ENCODE measurements at regions not wholly inside any gene's neighbourhood (a gene's known extent, or its start where the extent isn't known, plus 50 kb on each side); places are given as distances from the start of the nearest gene placed in this dataset.

- no peak for TF ChIP-seq GATA3 (IDR thresholded peaks at IDR 0.05; ENCODE audit: low read depth, low read length)
- no peak for TF ChIP-seq GATA2 (IDR thresholded peaks at IDR 0.05; ENCODE audit: low read depth, low read length)
Observed at GRCh38 chr11:10395166-10395897, 59.7 kb upstream of the AMPD3 start.

- TF ChIP-seq GATA3 (IDR thresholded peaks at IDR 0.05; ENCODE audit: low read depth, low read length) (no peak), GATA2 (IDR thresholded peaks at IDR 0.05; ENCODE audit: low read depth, low read length) (no peak)
Observed at GRCh38 chr11:10396771-10397170, 58.3 kb upstream of the AMPD3 start.

GRCh38 chr11:10397226-10397987 lies 57.7 kb upstream of the AMPD3 start:
- TF ChIP-seq GATA2 (IDR thresholded peaks at IDR 0.05; ENCODE audit: low read depth, low read length) (no peak), GATA3 (IDR thresholded peaks at IDR 0.05; ENCODE audit: low read depth, low read length) (no peak)

- TF ChIP-seq GATA2 (IDR thresholded peaks at IDR 0.05; ENCODE audit: low read depth, low read length): no peak
- no peak for TF ChIP-seq GATA3 (IDR thresholded peaks at IDR 0.05; ENCODE audit: low read depth, low read length)
Observed at GRCh38 chr11:10398525-10398924, 56.5 kb upstream of the AMPD3 start.

GRCh38 chr11:10400856-10401255 lies 54.2 kb upstream of the AMPD3 start:
- TF ChIP-seq GATA3 (IDR thresholded peaks at IDR 0.05; ENCODE audit: low read depth, low read length) (no peak), GATA2 (IDR thresholded peaks at IDR 0.05; ENCODE audit: low read depth, low read length) (no peak)

GRCh38 chr11:10401256-10401655 lies 53.8 kb upstream of the AMPD3 start:
- TF ChIP-seq GATA3 (IDR thresholded peaks at IDR 0.05; ENCODE audit: low read depth, low read length): no peak
- TF ChIP-seq GATA2 (IDR thresholded peaks at IDR 0.05; ENCODE audit: low read depth, low read length): no peak

- TF ChIP-seq GATA2 (IDR thresholded peaks at IDR 0.05; ENCODE audit: low read depth, low read length): no peak
- no peak for TF ChIP-seq GATA3 (IDR thresholded peaks at IDR 0.05; ENCODE audit: low read depth, low read length)
Observed at GRCh38 chr11:10401696-10402392, 53.2 kb upstream of the AMPD3 start.

Data from SH-SY5Y (cell line).